GM18505 (cell line): ENCODE measurements at regions not wholly inside any gene's neighbourhood (a gene's known extent, or its start where the extent isn't known, plus 50 kb on each side); places are given as distances from the start of the nearest gene placed in this dataset.
"Not testable (repeated sequence)": the region's sequence is repeated elsewhere in the genome, so short reads cannot be mapped to it uniquely, and the experiment has no call there.

ENCODE experiments used
- ATAC-seq: cut with Tn5 transposase; IDR thresholded peaks from one replicate; pipeline ENCODE4 v1.9.1; 2021; ENCODE audit not compliant: unreplicated experiment
- POLR2A ChIP-seq: IDR thresholded peaks from 4 replicates; pipeline ENCODE4 v1.6.1; 2011; ENCODE audit warnings: borderline replicate concordance; ENCODE audit not compliant: insufficient read depth, insufficient read length; ENCODE audit errors: extremely low read depth

GRCh38 chr4:72887152-72887551, 182.4 kb downstream of the COX18 start:
- ATAC-seq: no peak
- no peak for TF ChIP-seq POLR2A

GRCh38 chr4:72886602-72887001, 182.9 kb downstream of the COX18 start:
- TF ChIP-seq POLR2A: no peak

GRCh38 chr4:72884225-72884624, 185.3 kb downstream of the COX18 start:
- ATAC-seq: not testable (repeated sequence)

More at GRCh38 chr4:72886602-72887001, 182.9 kb downstream of the COX18 start:
- ATAC-seq: no peak

- no peak for TF ChIP-seq POLR2A
- ATAC-seq: no peak
These were observed 192.6 kb downstream of the COX18 start for GRCh38 chr4:72876946-72877345.

- no peak for TF ChIP-seq POLR2A
- ATAC-seq: no peak
These were observed 194.0 kb downstream of the COX18 start for GRCh38 chr4:72875545-72875944.

GRCh38 chr4:72875138-72875537, 194.4 kb downstream of the COX18 start:
- TF ChIP-seq POLR2A: no peak
- ATAC-seq: no peak

GRCh38 chr4:72864898-72865297, 204.6 kb downstream of the COX18 start:
- ATAC-seq: no peak

GRCh38 chr4:72864277-72864676, 205.2 kb downstream of the COX18 start:
- not testable (repeated sequence) for ATAC-seq

More at GRCh38 chr4:72864898-72865297, 204.6 kb downstream of the COX18 start:
- TF ChIP-seq POLR2A: no peak

- TF ChIP-seq POLR2A: no peak
- ATAC-seq: no peak
These were observed 208.8 kb downstream of the COX18 start for GRCh38 chr4:72860766-72861165.

- TF ChIP-seq POLR2A: no peak
- ATAC-seq: no peak
These were observed 211.2 kb downstream of the COX18 start for GRCh38 chr4:72858328-72858727.

GRCh38 chr4:72857787-72858186, 211.7 kb downstream of the COX18 start:
- ATAC-seq: no peak
- TF ChIP-seq POLR2A: no peak

- no peak for TF ChIP-seq POLR2A
- no peak for ATAC-seq
These were observed 212.3 kb downstream of the COX18 start for GRCh38 chr4:72857216-72857615.

- ATAC-seq: no peak
- TF ChIP-seq POLR2A: no peak
These were observed 223.0 kb downstream of the COX18 start for GRCh38 chr4:72846280-72847111.

GRCh38 chr4:72843466-72843865, 226.1 kb downstream of the COX18 start:
- no peak for ATAC-seq
- TF ChIP-seq POLR2A: no peak

GRCh38 chr4:72842323-72842722, 227.2 kb downstream of the COX18 start:
- TF ChIP-seq POLR2A: no peak
- no peak for ATAC-seq

- ATAC-seq: not testable (repeated sequence)
These were observed 229.3 kb downstream of the COX18 start for GRCh38 chr4:72840166-72840565.
